ENCODE measurements at regions not wholly inside any gene's neighbourhood (a gene's known extent, or its start where the extent isn't known, plus 50 kb on each side); places are given as distances from the start of the nearest gene placed in this dataset.

GRCh38 chr6:5946701-5947100 is 60.0 kb downstream of the NRN1 start:
- Mint-ChIP-seq H3K27me3 (peaks cover 3% of the 10 kb centered on the region), H3K4me3 (no peak overlapping the region), H3K4me1 (no peaks in the 10 kb centered on the region), H3K9me3 (peaks cover 8% of the 10 kb centered on the region), H3K27ac (no peak overlapping the region), H3K36me3 (peaks cover 5% of the 10 kb centered on the region)

- Mint-ChIP-seq H3K9me3 (peaks cover 8% of the 10 kb centered on the region), H3K27me3 (peaks cover 3% of the 10 kb centered on the region), H3K36me3 (peaks cover 5% of the 10 kb centered on the region), H3K27ac (no peak overlapping the region), H3K4me1 (no peaks in the 10 kb centered on the region), H3K4me3 (no peak overlapping the region)
Observed at GRCh38 chr6:5946181-5946580, 60.5 kb downstream of the NRN1 start.

GRCh38 chr6:5943591-5943990 is 63.1 kb downstream of the NRN1 start:
- no peak overlapping the region for H3K27ac Mint-ChIP-seq
- H3K36me3 Mint-ChIP-seq = peaks cover 5% of the 10 kb centered on the region
- no peak overlapping the region for H3K4me3 Mint-ChIP-seq
- H3K9me3 Mint-ChIP-seq = peaks cover 8% of the 10 kb centered on the region
- no peaks in the 10 kb centered on the region for H3K4me1 Mint-ChIP-seq
- peaks cover 3% of the 10 kb centered on the region for H3K27me3 Mint-ChIP-seq

DNA sequence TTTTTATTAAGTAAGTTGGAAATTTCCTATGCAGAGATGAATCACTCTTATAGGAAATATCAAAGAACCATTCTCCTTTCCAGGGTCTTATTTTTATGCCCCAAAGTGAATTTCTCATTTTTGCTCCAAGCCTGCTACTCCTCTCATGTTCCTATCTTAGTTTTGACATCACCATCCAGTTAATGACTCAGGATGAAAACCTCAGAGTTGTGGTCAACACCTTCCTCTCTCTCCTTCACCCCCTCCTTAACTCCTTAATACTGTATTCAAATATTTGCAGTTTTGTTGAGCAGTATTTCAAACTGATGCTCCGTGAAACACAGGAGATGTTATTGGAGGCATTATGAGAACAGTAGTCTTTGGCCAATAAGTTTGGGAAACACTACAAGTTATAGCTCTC is 64.1 kb downstream of the NRN1 start:
- no peaks in the 10 kb centered on the region for H3K4me1 Mint-ChIP-seq

GRCh38 chr6:5941188-5941587 is 65.5 kb downstream of the NRN1 start:
- Mint-ChIP-seq H3K4me1 (no peaks in the 10 kb centered on the region), H3K9me3 (peaks cover 8% of the 10 kb centered on the region), H3K4me3 (no peak overlapping the region), H3K27me3 (no peaks in the 10 kb centered on the region), H3K36me3 (peaks cover 5% of the 10 kb centered on the region), H3K27ac (no peak overlapping the region)

More for the DNA sequence above, 64.1 kb downstream of the NRN1 start:
- peak overlapping the region; percentile 35 for H3K27ac Mint-ChIP-seq
- H3K4me3 Mint-ChIP-seq = no peak overlapping the region
- H3K27me3 Mint-ChIP-seq = no peaks in the 10 kb centered on the region
- peaks cover 8% of the 10 kb centered on the region for H3K9me3 Mint-ChIP-seq
- peaks cover 5% of the 10 kb centered on the region for H3K36me3 Mint-ChIP-seq

GRCh38 chr6:5938934-5939333 is 67.8 kb downstream of the NRN1 start:
- Mint-ChIP-seq H3K27ac (no peak overlapping the region), H3K4me1 (no peaks in the 10 kb centered on the region), H3K4me3 (no peak overlapping the region), H3K9me3 (peaks cover 8% of the 10 kb centered on the region), H3K27me3 (peaks cover 5% of the 10 kb centered on the region), H3K36me3 (peaks cover 3% of the 10 kb centered on the region)

DNA sequence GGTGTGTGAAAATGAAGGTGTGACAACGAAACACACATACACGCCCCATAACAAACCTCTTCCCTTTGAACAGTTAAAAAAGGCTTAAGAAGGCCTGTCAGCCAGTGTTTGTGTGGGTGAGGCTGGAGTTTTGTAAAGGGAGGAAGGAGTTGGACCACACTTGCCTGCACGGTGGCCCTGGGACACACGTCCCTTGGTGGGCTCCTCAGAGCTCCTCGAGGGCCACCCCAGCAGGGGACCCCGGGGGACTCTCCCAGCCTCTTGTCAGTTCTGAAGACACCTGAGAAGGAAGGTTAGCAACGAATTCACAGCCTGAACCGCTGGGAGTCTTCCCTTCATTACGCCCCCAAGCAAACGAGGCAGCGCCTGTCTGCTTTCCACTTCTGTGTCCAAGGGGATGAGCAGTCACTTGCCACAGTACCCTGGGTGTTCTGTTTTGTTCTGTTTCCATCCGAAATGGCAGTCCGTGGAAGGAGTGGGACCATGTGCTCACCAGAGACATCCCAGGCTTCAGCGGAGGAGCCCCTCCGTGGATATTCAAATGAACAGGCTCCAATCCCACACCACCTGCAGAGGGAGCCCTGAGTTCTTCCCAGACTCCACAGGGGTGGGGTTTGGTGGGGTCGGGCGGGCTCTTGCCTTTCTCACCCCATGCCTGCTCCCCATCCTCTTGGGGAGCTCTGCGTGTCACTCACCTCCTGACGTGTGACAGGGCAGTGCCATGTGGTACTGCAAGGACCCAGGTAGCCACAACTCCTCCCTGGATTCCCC is 68.6 kb downstream of the NRN1 start:
- H3K27ac Mint-ChIP-seq = no peak overlapping the region
- no peaks in the 10 kb centered on the region for H3K4me1 Mint-ChIP-seq
- peaks cover 5% of the 10 kb centered on the region for H3K27me3 Mint-ChIP-seq
- no peaks in the 10 kb centered on the region for H3K36me3 Mint-ChIP-seq
- peaks cover 1% of the 10 kb centered on the region for H3K9me3 Mint-ChIP-seq
- H3K4me3 Mint-ChIP-seq = no peak overlapping the region

- Mint-ChIP-seq H3K36me3 (no peaks in the 10 kb centered on the region), H3K27me3 (peaks cover 5% of the 10 kb centered on the region), H3K27ac (no peak overlapping the region), H3K4me1 (no peaks in the 10 kb centered on the region), H3K4me3 (no peak overlapping the region), H3K9me3 (no peaks in the 10 kb centered on the region)
Observed at GRCh38 chr6:5937169-5937909, 69.4 kb downstream of the NRN1 start.

DNA sequence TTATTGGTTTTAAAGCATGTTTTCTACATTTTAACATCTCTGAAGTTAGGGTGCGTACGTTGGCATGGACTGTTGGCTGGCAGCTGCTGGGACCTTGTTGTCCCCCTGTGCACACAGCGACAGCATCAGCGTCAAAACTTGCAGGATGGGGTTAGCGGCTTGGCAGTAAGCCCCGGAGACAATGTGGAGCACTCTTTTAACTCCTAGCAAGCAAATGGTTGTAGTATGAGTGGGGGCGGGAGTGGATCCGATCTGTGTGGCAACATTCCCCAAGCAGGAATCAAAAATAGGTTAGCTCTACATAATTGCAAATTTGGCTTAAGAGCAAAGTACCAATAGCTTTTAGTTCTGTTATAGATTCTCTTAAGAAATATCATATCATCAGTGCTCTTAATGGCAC is 70.1 kb downstream of the NRN1 start:
- Mint-ChIP-seq H3K4me1 (no peaks in the 10 kb centered on the region), H3K36me3 (no peaks in the 10 kb centered on the region), H3K4me3 (no peak overlapping the region), H3K27me3 (peaks cover 5% of the 10 kb centered on the region), H3K27ac (no peak overlapping the region), H3K9me3 (no peaks in the 10 kb centered on the region)

DNA sequence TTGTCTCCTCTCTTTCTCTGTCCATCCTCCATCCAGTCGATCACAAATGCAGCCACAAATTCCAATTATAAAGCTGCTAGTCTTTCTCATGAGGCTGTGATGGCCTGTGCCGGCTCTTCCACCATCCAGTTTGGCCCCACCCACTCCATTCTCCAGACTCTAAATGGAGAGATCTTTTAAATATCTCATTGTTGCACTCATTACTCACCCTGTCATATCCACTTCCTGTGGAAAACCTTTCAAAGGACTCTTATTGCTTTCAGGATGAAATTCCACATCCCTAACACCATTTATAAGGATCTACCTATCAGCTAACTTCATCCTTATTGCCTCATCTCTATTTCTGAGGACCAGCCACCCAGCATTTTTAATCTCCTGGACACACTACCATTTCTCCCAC is 70.6 kb downstream of the NRN1 start:
- peaks cover 5% of the 10 kb centered on the region for H3K27me3 Mint-ChIP-seq

DNA sequence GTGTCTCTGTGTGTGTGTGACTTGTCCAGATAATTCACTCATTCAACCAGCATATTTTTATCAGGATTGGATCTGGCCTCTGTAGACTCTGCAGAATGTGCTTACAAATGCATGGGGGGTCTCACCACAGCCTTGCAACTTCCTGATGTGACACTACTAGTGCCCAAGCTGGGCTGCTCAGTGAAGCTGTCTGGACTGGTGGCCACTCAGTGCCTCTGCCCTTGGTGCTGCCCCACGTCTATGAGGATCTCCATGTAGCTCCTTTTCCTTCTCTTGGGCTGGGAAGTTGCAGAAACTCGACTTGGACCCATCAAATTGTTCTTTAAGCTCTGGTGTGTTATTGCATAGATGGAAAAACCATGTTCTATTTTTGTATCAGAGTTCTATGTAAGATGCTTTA is 75.8 kb downstream of the NRN1 start:
- H3K36me3 Mint-ChIP-seq = peaks cover 3% of the 10 kb centered on the region
- peaks cover 4% of the 10 kb centered on the region for H3K27me3 Mint-ChIP-seq
- H3K9me3 Mint-ChIP-seq = no peaks in the 10 kb centered on the region
- H3K4me1 Mint-ChIP-seq = no peaks in the 10 kb centered on the region
- no peak overlapping the region for H3K27ac Mint-ChIP-seq
- no peak overlapping the region for H3K4me3 Mint-ChIP-seq

More for the DNA sequence above, 70.6 kb downstream of the NRN1 start:
- Mint-ChIP-seq H3K4me3 (no peak overlapping the region), H3K27ac (no peak overlapping the region), H3K36me3 (no peaks in the 10 kb centered on the region), H3K4me1 (no peaks in the 10 kb centered on the region), H3K9me3 (no peaks in the 10 kb centered on the region)

DNA sequence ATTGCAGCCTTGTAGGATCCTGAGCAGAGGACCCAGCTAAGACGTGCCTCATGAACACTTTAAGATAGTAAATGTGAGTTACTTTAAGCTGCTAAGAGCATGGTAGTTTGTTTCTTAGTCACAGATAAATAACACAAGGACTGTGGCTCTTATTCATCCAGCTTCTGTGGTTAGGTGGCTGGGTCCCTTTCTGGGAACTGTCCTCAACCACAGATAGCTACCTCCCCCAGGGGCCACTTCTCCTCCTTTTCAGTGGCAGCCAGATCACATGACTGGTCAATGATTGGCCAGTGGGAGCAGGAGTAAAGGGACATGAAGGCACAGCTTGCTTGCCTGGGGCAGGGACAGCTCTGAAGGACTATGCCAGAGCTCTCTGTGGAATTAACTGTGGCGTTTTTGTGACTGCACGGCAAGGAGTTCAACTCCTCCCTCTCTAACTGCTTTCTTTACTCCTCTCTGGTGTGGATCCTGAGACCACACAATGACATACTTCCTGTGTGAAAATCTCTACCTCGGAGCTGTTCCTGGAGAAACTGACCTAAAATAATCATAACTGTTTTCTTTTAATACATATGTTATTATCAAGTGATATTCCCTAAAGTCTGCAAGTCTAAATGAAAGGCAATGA is 76.5 kb downstream of the NRN1 start:
- peaks cover 4% of the 10 kb centered on the region for H3K9me3 Mint-ChIP-seq
- H3K4me1 Mint-ChIP-seq = no peaks in the 10 kb centered on the region
- no peak overlapping the region for H3K27ac Mint-ChIP-seq
- H3K27me3 Mint-ChIP-seq = peaks cover 4% of the 10 kb centered on the region
- H3K4me3 Mint-ChIP-seq = no peak overlapping the region
- H3K36me3 Mint-ChIP-seq = peaks cover 5% of the 10 kb centered on the region

DNA sequence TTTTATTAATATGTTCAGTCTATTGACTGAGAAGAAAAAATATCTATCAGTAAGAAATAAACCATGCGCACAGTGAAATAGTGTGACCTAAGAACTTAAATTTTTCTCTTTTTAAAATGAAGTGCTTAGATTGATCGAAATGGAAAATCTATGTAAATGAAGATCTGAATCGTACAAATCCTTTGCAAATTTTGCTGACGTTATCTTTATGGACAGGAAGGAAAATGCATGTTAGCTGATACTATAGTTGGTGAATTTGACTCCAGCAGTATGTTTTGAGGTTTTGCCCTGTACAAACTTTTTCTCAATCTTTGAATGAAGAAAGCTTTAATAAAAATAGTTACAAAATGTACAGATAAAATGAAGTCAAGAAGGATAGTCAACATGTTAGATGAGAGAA is 82.9 kb downstream of the NRN1 start:
- Mint-ChIP-seq H3K27ac (no peak overlapping the region), H3K36me3 (peaks cover 16% of the 10 kb centered on the region), H3K27me3 (no peaks in the 10 kb centered on the region)

DNA sequence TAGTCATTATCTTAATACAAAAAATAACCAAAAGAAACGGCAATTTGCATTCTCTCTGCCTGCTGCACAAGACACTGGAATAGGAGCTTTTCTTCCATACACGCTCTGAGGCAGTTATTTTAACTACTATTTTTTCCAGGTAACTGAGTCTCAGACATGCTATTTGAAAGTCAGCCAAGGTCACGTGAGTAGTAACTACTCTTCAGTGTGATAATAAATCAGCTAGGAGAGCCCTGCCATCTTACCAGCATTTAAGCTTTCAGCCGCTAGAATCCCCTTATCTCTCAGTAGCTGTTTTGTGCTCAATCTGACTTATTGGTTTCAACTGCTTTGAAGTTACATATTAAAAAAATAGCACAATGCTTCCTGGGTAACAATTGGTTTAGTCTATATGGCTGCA is 84.5 kb downstream of the NRN1 start:
- no peak overlapping the region for H3K27ac Mint-ChIP-seq
- H3K4me3 Mint-ChIP-seq = no peak overlapping the region
- peaks cover 7% of the 10 kb centered on the region for H3K9me3 Mint-ChIP-seq
- H3K4me1 Mint-ChIP-seq = no peaks in the 10 kb centered on the region
- H3K27me3 Mint-ChIP-seq = no peaks in the 10 kb centered on the region
- H3K36me3 Mint-ChIP-seq = peaks cover 16% of the 10 kb centered on the region

More for the DNA sequence above, 82.9 kb downstream of the NRN1 start:
- no peak overlapping the region for H3K4me3 Mint-ChIP-seq
- no peaks in the 10 kb centered on the region for H3K4me1 Mint-ChIP-seq
- H3K9me3 Mint-ChIP-seq = peaks cover 7% of the 10 kb centered on the region

- Mint-ChIP-seq H3K27me3 (no peaks in the 10 kb centered on the region), H3K4me1 (peaks cover 3% of the 10 kb centered on the region), H3K9me3 (peaks cover 4% of the 10 kb centered on the region), H3K4me3 (no peak overlapping the region), H3K27ac (no peak overlapping the region), H3K36me3 (peaks cover 1% of the 10 kb centered on the region)
Observed at GRCh38 chr6:5909721-5910120, 97.0 kb downstream of the NRN1 start.

- no peaks in the 10 kb centered on the region for H3K9me3 Mint-ChIP-seq
- peaks cover 3% of the 10 kb centered on the region for H3K4me1 Mint-ChIP-seq
- H3K36me3 Mint-ChIP-seq = peaks cover 1% of the 10 kb centered on the region
- no peaks in the 10 kb centered on the region for H3K27me3 Mint-ChIP-seq
- no peak overlapping the region for H3K4me3 Mint-ChIP-seq
- no peak overlapping the region for H3K27ac Mint-ChIP-seq
Observed at GRCh38 chr6:5906842-5907241, 99.9 kb downstream of the NRN1 start.

Measured in activated naive CD4-positive, alpha-beta T cell treated with anti-CD3 and anti-CD28 coated beads, Interleukin-2, amount 50 U/mL, for 24 hours (primary cell).